Breast epithelium (tissue), 3 donors: ENCODE measurements at regions not wholly inside any gene's neighbourhood (a gene's known extent, or its start where the extent isn't known, plus 50 kb on each side); places are given as distances from the start of the nearest gene placed in this dataset.

ENCODE experiments used
- POLR2A ChIP-seq: fragments of 450-650 bp; IDR thresholded peaks from one replicate; pipeline ENCODE4 v1.6.1; 2016; ENCODE audit warnings: antibody characterized with exemption, mild to moderate bottlenecking, moderate library complexity
- POLR2AphosphoS5 ChIP-seq, 3 donors: sonication (generic); formaldehyde crosslinking; IDR thresholded peaks; one replicate each; pipeline ENCODE4 v1.6.1; 2017; ENCODE audit warnings: antibody characterized with exemption in 3 of 3
- TF ChIP-seq, protein P1 (sequence below), 3 donors: fragments of 450-650 bp; IDR thresholded peaks; one replicate each; pipeline ENCODE4 v1.5.1; 2016 to 2017; ENCODE audit warnings: antibody characterized with exemption in 3 of 3, mild to moderate bottlenecking in 3 of 3, moderate library complexity in 3 of 3

DNA sequence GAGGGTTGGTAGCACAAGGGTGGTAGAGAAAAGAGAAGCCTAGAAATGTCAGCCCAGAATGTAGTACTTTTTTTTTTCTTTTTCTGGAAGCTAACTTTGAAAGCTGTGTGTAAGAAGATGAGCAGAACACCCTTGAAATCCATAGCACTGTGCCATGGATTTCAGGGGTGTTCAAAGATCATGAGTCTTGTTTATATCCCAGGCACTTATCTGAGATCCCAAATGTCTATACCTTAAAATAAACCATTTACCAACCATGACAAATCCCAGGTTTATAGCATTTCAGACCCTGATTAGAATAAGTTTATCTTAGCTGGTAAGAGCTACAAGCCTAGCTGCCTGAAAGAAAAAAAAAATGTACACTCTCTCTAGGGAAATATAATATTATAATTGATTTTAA, 389.9 kb upstream of the ANXA10 start:
- TF ChIP-seq, protein P1, sequence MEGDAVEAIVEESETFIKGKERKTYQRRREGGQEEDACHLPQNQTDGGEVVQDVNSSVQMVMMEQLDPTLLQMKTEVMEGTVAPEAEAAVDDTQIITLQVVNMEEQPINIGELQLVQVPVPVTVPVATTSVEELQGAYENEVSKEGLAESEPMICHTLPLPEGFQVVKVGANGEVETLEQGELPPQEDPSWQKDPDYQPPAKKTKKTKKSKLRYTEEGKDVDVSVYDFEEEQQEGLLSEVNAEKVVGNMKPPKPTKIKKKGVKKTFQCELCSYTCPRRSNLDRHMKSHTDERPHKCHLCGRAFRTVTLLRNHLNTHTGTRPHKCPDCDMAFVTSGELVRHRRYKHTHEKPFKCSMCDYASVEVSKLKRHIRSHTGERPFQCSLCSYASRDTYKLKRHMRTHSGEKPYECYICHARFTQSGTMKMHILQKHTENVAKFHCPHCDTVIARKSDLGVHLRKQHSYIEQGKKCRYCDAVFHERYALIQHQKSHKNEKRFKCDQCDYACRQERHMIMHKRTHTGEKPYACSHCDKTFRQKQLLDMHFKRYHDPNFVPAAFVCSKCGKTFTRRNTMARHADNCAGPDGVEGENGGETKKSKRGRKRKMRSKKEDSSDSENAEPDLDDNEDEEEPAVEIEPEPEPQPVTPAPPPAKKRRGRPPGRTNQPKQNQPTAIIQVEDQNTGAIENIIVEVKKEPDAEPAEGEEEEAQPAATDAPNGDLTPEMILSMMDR (IDR thresholded peaks at IDR 0.05) = no peak
- TF ChIP-seq POLR2AphosphoS5 (IDR thresholded peaks at IDR 0.05) (no peak), POLR2A (no peak)
